HG03045 (cell line): ENCODE measurements at regions not wholly inside any gene's neighbourhood (a gene's known extent, or its start where the extent isn't known, plus 50 kb on each side); places are given as distances from the start of the nearest gene placed in this dataset.

Experiments
- ATAC-seq: cut with Tn5 transposase; IDR thresholded peaks from one replicate; pipeline ENCODE4 v1.9.1; 2021; ENCODE audit warnings: mild to moderate bottlenecking, moderate library complexity; ENCODE audit not compliant: unreplicated experiment

- no peak for ATAC-seq
Measured at GRCh38 chr4:180493299-180493698, 1749.9 kb upstream of the TENM3 start.

- ATAC-seq: no peak
Measured at GRCh38 chr4:180500154-180500553, 1743.0 kb upstream of the TENM3 start.

GRCh38 chr4:180512801-180513475 lies 1730.3 kb upstream of the TENM3 start:
- ATAC-seq: no peak

GRCh38 chr4:180518906-180519305 lies 1724.3 kb upstream of the TENM3 start:
- ATAC-seq: no peak

GRCh38 chr4:180521181-180521580 lies 1722.0 kb upstream of the TENM3 start:
- ATAC-seq: no peak

GRCh38 chr4:180525523-180526077 lies 1717.6 kb upstream of the TENM3 start:
- ATAC-seq: no peak

GRCh38 chr4:180528003-180528402 lies 1715.2 kb upstream of the TENM3 start:
- ATAC-seq: no peak

- ATAC-seq: no peak
Measured at GRCh38 chr4:180530787-180531186, 1712.4 kb upstream of the TENM3 start.

GRCh38 chr4:180532691-180533090 lies 1710.5 kb upstream of the TENM3 start:
- ATAC-seq: no peak

- ATAC-seq: no peak
Measured at GRCh38 chr4:180538384-180539057, 1704.7 kb upstream of the TENM3 start.

- no peak for ATAC-seq
Measured at GRCh38 chr4:180539284-180539683, 1703.9 kb upstream of the TENM3 start.

GRCh38 chr4:180541678-180542077 lies 1701.5 kb upstream of the TENM3 start:
- ATAC-seq: no peak

GRCh38 chr4:180542445-180543100 lies 1700.6 kb upstream of the TENM3 start:
- no peak for ATAC-seq

- no peak for ATAC-seq
Measured at GRCh38 chr4:180550106-180550505, 1693.1 kb upstream of the TENM3 start.

GRCh38 chr4:180557348-180557747 lies 1685.9 kb upstream of the TENM3 start:
- no peak for ATAC-seq

- ATAC-seq: no peak
Measured at GRCh38 chr4:180557950-180558349, 1685.3 kb upstream of the TENM3 start.

GRCh38 chr4:180558427-180558826 lies 1684.8 kb upstream of the TENM3 start:
- no peak for ATAC-seq

GRCh38 chr4:180560896-180561295 lies 1682.3 kb upstream of the TENM3 start:
- no peak for ATAC-seq

- no peak for ATAC-seq
Measured at GRCh38 chr4:180564026-180564425, 1679.2 kb upstream of the TENM3 start.

GRCh38 chr4:180564448-180564847 lies 1678.8 kb upstream of the TENM3 start:
- ATAC-seq: no peak

- no peak for ATAC-seq
Measured at GRCh38 chr4:180565856-180566431, 1677.3 kb upstream of the TENM3 start.
